ENCODE measurements at regions not wholly inside any gene's neighbourhood (a gene's known extent, or its start where the extent isn't known, plus 50 kb on each side); places are given as distances from the start of the nearest gene placed in this dataset.

DNA sequence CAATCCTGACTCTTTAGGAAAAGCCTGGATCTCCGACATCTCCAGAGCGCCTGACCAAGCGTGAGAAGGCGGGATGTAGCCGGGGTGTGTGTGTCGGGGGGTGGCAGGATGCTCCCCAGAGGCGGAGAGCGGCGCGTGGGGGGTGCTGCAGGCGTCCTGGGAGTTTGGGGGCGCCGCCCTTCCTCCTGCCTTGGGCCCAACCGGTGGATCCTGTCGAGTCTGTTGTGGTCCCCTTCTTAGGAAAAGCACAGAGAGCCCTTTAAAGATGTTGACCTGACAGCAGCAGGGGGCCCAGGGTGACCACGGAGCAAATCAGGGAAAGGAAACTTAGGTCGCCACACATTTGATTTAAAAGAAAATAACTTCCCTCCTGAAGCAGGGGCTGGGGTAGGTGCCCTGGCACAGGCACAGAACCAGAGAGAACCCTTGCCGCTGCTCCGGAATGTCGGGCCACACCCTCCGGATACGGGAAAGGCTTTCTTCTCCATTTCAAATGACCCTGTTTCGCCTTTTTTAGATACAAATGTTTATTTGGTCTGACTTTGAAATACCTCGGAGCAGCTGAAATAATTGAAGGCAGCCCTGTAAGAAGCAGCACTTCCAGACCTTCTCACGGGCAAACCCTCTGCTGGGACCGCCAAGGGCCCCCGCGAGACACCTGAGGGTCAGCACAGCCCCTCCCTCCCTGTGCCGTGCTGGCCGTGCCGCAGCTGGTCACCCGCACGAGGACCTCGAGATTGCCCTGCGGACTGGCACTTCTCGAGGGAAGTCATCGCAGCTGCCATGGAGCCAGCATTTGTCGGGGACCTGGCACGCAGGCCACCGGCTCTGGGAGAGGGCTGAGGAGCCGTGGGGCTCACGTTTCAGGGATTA, 102.9 kb upstream of the KLF13 start:
- TF ChIP-seq, protein P1, sequence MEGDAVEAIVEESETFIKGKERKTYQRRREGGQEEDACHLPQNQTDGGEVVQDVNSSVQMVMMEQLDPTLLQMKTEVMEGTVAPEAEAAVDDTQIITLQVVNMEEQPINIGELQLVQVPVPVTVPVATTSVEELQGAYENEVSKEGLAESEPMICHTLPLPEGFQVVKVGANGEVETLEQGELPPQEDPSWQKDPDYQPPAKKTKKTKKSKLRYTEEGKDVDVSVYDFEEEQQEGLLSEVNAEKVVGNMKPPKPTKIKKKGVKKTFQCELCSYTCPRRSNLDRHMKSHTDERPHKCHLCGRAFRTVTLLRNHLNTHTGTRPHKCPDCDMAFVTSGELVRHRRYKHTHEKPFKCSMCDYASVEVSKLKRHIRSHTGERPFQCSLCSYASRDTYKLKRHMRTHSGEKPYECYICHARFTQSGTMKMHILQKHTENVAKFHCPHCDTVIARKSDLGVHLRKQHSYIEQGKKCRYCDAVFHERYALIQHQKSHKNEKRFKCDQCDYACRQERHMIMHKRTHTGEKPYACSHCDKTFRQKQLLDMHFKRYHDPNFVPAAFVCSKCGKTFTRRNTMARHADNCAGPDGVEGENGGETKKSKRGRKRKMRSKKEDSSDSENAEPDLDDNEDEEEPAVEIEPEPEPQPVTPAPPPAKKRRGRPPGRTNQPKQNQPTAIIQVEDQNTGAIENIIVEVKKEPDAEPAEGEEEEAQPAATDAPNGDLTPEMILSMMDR (conservative IDR thresholded peaks at IDR 0.05), result no peak
- no peak for TF ChIP-seq ZFX (IDR thresholded peaks at IDR 0.05)

Data from C4-2B (cell line).